ENCODE measurements at regions not wholly inside any gene's neighbourhood (a gene's known extent, or its start where the extent isn't known, plus 50 kb on each side); places are given as distances from the start of the nearest gene placed in this dataset.

- no peaks in the 10 kb centered on the region for H3K36me3 ChIP-seq (ENCODE audit: control insufficient read depth in 1 of 2, insufficient read depth in 2 of 2, low read length in 2 of 2)
- H3K9me3 ChIP-seq (ENCODE audit: control insufficient read depth in 1 of 2, low read length in 2 of 2): peaks cover 12 to 15% of the 10 kb centered on the region in 2 donors
- H3K4me3 ChIP-seq (ENCODE audit: low read depth in 1 of 2, low read length in 2 of 2): no peak overlapping the region
- no peaks in the 10 kb centered on the region for H3K27me3 ChIP-seq (ENCODE audit: control insufficient read depth in 1 of 2, insufficient read depth in 2 of 2, low read length in 2 of 2)
- no peaks in the 10 kb centered on the region for H3K4me1 ChIP-seq (ENCODE audit: control insufficient read depth in 1 of 2, insufficient read depth in 2 of 2, low read length in 2 of 2)
- no peak overlapping the region for H3K27ac ChIP-seq (ENCODE audit: low read depth, low read length)
- no peak overlapping the region for H3K9ac ChIP-seq (ENCODE audit: low read depth in 1 of 2, low read length in 2 of 2)
Measured at GRCh38 chr18:43507842-43508481, 230.7 kb upstream of the SYT4 start.

DNA sequence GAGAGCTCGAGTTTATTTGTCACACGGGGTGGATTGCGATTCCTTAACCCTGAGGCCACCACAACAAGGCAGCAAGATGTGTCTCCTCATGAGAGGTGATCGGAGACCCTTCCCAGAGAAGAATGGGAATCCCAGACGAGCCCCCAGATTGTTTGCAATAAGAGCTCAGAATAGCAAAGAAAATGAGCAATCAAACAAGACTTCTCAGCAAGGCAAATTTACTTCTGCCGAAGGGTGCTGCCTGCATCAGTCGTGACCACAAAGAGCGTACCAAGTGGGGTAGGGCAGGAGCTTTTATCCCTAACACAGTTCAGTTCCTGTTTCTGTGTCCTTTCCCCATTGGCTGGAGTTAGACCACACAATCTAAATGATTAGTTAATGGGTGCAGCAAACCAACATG lies 237.5 kb upstream of the SYT4 start:
- Histone ChIP-seq H3K27me3 (ENCODE audit: control insufficient read depth in 1 of 2, insufficient read depth in 2 of 2, low read length in 2 of 2) (no peaks in the 10 kb centered on the region), H3K4me1 (ENCODE audit: control insufficient read depth in 1 of 2, insufficient read depth in 2 of 2, low read length in 2 of 2) (no peaks in the 10 kb centered on the region), H3K4me3 (ENCODE audit: low read depth in 1 of 2, low read length in 2 of 2) (no peak overlapping the region), H3K9ac (ENCODE audit: low read depth in 1 of 2, low read length in 2 of 2) (no peak overlapping the region), H3K27ac (ENCODE audit: low read depth, low read length) (no peak overlapping the region), H3K36me3 (ENCODE audit: control insufficient read depth in 1 of 2, insufficient read depth in 2 of 2, low read length in 2 of 2) (no peaks in the 10 kb centered on the region), H3K9me3 (ENCODE audit: control insufficient read depth in 1 of 2, low read length in 2 of 2) (peaks cover 7 to 9% of the 10 kb centered on the region in 2 donors)

GRCh38 chr18:43515481-43515880 lies 238.2 kb upstream of the SYT4 start:
- H3K27ac ChIP-seq (ENCODE audit: low read depth, low read length): no peak overlapping the region
- H3K4me3 ChIP-seq (ENCODE audit: low read depth in 1 of 2, low read length in 2 of 2): no peak overlapping the region
- no peaks in the 10 kb centered on the region for H3K4me1 ChIP-seq (ENCODE audit: control insufficient read depth in 1 of 2, insufficient read depth in 2 of 2, low read length in 2 of 2)
- peaks cover 6 to 7% of the 10 kb centered on the region in 2 donors for H3K9me3 ChIP-seq (ENCODE audit: control insufficient read depth in 1 of 2, low read length in 2 of 2)
- no peaks in the 10 kb centered on the region for H3K27me3 ChIP-seq (ENCODE audit: control insufficient read depth in 1 of 2, insufficient read depth in 2 of 2, low read length in 2 of 2)
- no peak overlapping the region for H3K9ac ChIP-seq (ENCODE audit: low read depth in 1 of 2, low read length in 2 of 2)
- H3K36me3 ChIP-seq (ENCODE audit: control insufficient read depth in 1 of 2, insufficient read depth in 2 of 2, low read length in 2 of 2): no peaks in the 10 kb centered on the region

GRCh38 chr18:43524260-43524659 lies 247.0 kb upstream of the SYT4 start:
- Histone ChIP-seq H3K9me3 (ENCODE audit: control insufficient read depth in 1 of 2, low read length in 2 of 2) (no peaks in the 10 kb centered on the region), H3K27ac (ENCODE audit: low read depth, low read length) (no peak overlapping the region), H3K9ac (ENCODE audit: low read depth in 1 of 2, low read length in 2 of 2) (no peak overlapping the region), H3K4me1 (ENCODE audit: control insufficient read depth in 1 of 2, insufficient read depth in 2 of 2, low read length in 2 of 2) (no peaks in the 10 kb centered on the region), H3K4me3 (ENCODE audit: low read depth in 1 of 2, low read length in 2 of 2) (no peak overlapping the region), H3K27me3 (ENCODE audit: control insufficient read depth in 1 of 2, insufficient read depth in 2 of 2, low read length in 2 of 2) (no peaks in the 10 kb centered on the region), H3K36me3 (ENCODE audit: control insufficient read depth in 1 of 2, insufficient read depth in 2 of 2, low read length in 2 of 2) (no peaks in the 10 kb centered on the region)

DNA sequence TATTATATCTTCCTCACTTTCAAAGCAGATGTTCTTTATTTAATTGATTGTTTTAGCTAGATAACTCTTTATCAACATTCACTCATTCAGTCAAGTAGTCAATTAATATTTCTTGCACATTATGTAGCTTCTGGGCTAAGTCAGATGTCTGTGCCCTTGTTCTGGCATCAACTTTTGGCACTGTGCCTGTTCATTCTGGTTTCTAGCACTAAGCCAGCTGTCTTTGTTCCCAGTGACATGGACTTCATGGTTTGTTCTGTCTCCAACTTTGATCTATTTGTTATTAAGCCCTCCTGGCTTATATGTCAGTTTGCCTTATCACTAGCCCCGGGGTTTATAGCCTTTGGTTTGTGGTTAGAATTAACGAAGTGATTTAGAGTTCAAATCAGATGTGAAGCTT lies 247.9 kb upstream of the SYT4 start:
- H3K4me3 ChIP-seq (ENCODE audit: low read depth in 1 of 2, low read length in 2 of 2): no peak overlapping the region
- no peak overlapping the region for H3K27ac ChIP-seq (ENCODE audit: low read depth, low read length)
- no peaks in the 10 kb centered on the region for H3K9me3 ChIP-seq (ENCODE audit: control insufficient read depth in 1 of 2, low read length in 2 of 2)
- H3K27me3 ChIP-seq (ENCODE audit: control insufficient read depth in 1 of 2, insufficient read depth in 2 of 2, low read length in 2 of 2): no peaks in the 10 kb centered on the region
- H3K4me1 ChIP-seq (ENCODE audit: control insufficient read depth in 1 of 2, insufficient read depth in 2 of 2, low read length in 2 of 2): no peaks in the 10 kb centered on the region
- no peak overlapping the region for H3K9ac ChIP-seq (ENCODE audit: low read depth in 1 of 2, low read length in 2 of 2)
- H3K36me3 ChIP-seq (ENCODE audit: control insufficient read depth in 1 of 2, insufficient read depth in 2 of 2, low read length in 2 of 2): no peaks in the 10 kb centered on the region

DNA sequence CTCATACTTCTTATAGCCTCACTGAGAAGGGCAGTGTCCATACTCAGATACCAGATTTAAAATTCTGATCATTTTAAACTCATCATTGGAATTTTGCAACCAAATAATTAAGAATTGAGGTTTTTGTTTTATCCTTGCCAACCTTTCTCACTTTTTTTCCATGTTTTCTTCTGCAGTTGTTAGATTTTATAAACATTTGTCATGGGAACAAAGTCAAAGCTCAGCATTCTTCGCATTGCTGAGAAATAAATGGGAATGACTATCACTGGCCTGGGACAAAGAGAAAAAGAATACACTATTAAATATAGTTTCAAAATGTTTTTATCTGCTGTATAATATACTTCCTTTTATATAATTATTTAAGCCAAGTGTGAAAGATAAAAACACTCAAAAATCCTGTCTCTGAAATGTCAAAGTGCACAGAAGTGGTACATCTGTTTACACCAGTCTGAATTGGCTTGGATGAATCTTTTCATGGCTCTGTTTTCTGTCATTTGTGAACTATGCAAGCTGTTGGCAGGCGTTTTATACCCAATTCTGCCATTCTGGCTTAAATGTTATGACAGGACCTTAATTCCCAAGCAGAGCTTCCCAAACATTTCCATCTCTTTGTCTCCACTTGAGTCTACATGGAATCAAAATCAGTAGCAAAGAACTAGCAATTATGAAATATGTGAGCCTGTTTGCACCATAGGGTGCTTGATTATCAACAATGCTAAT lies 249.3 kb upstream of the SYT4 start:
- no peak overlapping the region for H3K9ac ChIP-seq (ENCODE audit: low read depth in 1 of 2, low read length in 2 of 2)
- H3K4me3 ChIP-seq (ENCODE audit: low read depth in 1 of 2, low read length in 2 of 2): no peak overlapping the region
- no peaks in the 10 kb centered on the region for H3K4me1 ChIP-seq (ENCODE audit: control insufficient read depth in 1 of 2, insufficient read depth in 2 of 2, low read length in 2 of 2)
- H3K27me3 ChIP-seq (ENCODE audit: control insufficient read depth in 1 of 2, insufficient read depth in 2 of 2, low read length in 2 of 2): no peaks in the 10 kb centered on the region
- H3K27ac ChIP-seq (ENCODE audit: low read depth, low read length): no peak overlapping the region
- no peaks in the 10 kb centered on the region for H3K36me3 ChIP-seq (ENCODE audit: control insufficient read depth in 1 of 2, insufficient read depth in 2 of 2, low read length in 2 of 2)
- no peaks in the 10 kb centered on the region for H3K9me3 ChIP-seq (ENCODE audit: control insufficient read depth in 1 of 2, low read length in 2 of 2)

DNA sequence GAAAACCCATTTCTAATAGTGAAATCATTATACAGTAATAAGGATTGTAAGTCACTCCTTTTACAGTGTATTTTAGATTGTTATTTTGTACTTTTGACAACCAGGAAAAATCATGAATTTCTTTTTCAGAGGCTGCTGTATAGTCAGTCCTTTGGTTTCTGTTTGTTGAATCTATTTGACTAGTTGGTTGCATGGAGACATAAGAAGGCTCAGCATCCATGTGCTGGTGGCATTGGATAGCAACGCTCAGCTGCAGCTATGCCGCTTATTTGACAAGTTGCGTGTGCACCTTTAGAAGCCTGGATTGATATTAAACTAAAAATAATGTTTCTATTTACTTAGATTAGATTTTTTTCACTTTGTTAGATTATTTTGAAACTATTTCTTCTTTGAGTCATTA lies 254.1 kb upstream of the SYT4 start:
- Histone ChIP-seq H3K36me3 (ENCODE audit: control insufficient read depth in 1 of 2, insufficient read depth in 2 of 2, low read length in 2 of 2) (no peaks in the 10 kb centered on the region), H3K4me1 (ENCODE audit: control insufficient read depth in 1 of 2, insufficient read depth in 2 of 2, low read length in 2 of 2) (no peaks in the 10 kb centered on the region), H3K9me3 (ENCODE audit: control insufficient read depth in 1 of 2, low read length in 2 of 2) (no peaks in the 10 kb centered on the region), H3K4me3 (ENCODE audit: low read depth in 1 of 2, low read length in 2 of 2) (no peak overlapping the region), H3K9ac (ENCODE audit: low read depth in 1 of 2, low read length in 2 of 2) (no peak overlapping the region), H3K27me3 (ENCODE audit: control insufficient read depth in 1 of 2, insufficient read depth in 2 of 2, low read length in 2 of 2) (no peaks in the 10 kb centered on the region), H3K27ac (ENCODE audit: low read depth, low read length) (no peak overlapping the region)

- H3K4me3 ChIP-seq (ENCODE audit: low read depth in 1 of 2, low read length in 2 of 2): no peak overlapping the region
- H3K36me3 ChIP-seq (ENCODE audit: control insufficient read depth in 1 of 2, insufficient read depth in 2 of 2, low read length in 2 of 2): no peaks in the 10 kb centered on the region
- H3K27ac ChIP-seq (ENCODE audit: low read depth, low read length): no peak overlapping the region
- H3K27me3 ChIP-seq (ENCODE audit: control insufficient read depth in 1 of 2, insufficient read depth in 2 of 2, low read length in 2 of 2): no peaks in the 10 kb centered on the region
- no peak overlapping the region for H3K9ac ChIP-seq (ENCODE audit: low read depth in 1 of 2, low read length in 2 of 2)
- no peaks in the 10 kb centered on the region for H3K4me1 ChIP-seq (ENCODE audit: control insufficient read depth in 1 of 2, insufficient read depth in 2 of 2, low read length in 2 of 2)
- no peaks in the 10 kb centered on the region for H3K9me3 ChIP-seq (ENCODE audit: control insufficient read depth in 1 of 2, low read length in 2 of 2)
Measured at GRCh38 chr18:43533371-43533770, 256.1 kb upstream of the SYT4 start.

DNA sequence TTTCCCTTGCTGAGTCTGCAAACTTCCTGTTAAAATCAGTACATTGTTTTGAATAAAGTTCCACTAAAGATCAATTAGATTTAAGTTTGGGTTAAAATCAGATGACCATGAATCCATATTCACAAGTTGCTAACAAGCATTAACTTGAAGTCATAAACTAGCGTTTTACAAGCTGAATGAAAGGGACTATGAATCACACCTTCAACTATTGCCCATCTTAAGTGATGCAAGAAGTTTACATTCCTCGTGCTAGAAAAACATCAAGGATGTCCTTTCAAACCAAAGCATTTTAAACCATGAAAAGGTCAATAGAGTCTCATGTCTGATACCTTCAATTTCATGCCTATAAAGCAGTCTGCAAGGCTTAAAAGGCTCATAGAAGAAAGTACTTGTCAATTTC lies 257.2 kb upstream of the SYT4 start:
- no peak overlapping the region for H3K27ac ChIP-seq (ENCODE audit: low read depth, low read length)

GRCh38 chr18:43539862-43540261 lies 262.6 kb upstream of the SYT4 start:
- H3K4me1 ChIP-seq (ENCODE audit: control insufficient read depth in 1 of 2, insufficient read depth in 2 of 2, low read length in 2 of 2): no peaks in the 10 kb centered on the region
- no peaks in the 10 kb centered on the region for H3K36me3 ChIP-seq (ENCODE audit: control insufficient read depth in 1 of 2, insufficient read depth in 2 of 2, low read length in 2 of 2)
- H3K27me3 ChIP-seq (ENCODE audit: control insufficient read depth in 1 of 2, insufficient read depth in 2 of 2, low read length in 2 of 2): no peaks in the 10 kb centered on the region
- H3K27ac ChIP-seq (ENCODE audit: low read depth, low read length): no peak overlapping the region
- H3K9me3 ChIP-seq (ENCODE audit: control insufficient read depth in 1 of 2, low read length in 2 of 2): no peaks in the 10 kb centered on the region
- no peak overlapping the region for H3K9ac ChIP-seq (ENCODE audit: low read depth in 1 of 2, low read length in 2 of 2)
- no peak overlapping the region for H3K4me3 ChIP-seq (ENCODE audit: low read depth in 1 of 2, low read length in 2 of 2)

More for the DNA sequence above, 257.2 kb upstream of the SYT4 start:
- Histone ChIP-seq H3K9ac (ENCODE audit: low read depth in 1 of 2, low read length in 2 of 2) (no peak overlapping the region), H3K4me3 (ENCODE audit: low read depth in 1 of 2, low read length in 2 of 2) (no peak overlapping the region), H3K27me3 (ENCODE audit: control insufficient read depth in 1 of 2, insufficient read depth in 2 of 2, low read length in 2 of 2) (no peaks in the 10 kb centered on the region), H3K36me3 (ENCODE audit: control insufficient read depth in 1 of 2, insufficient read depth in 2 of 2, low read length in 2 of 2) (no peaks in the 10 kb centered on the region), H3K9me3 (ENCODE audit: control insufficient read depth in 1 of 2, low read length in 2 of 2) (no peaks in the 10 kb centered on the region), H3K4me1 (ENCODE audit: control insufficient read depth in 1 of 2, insufficient read depth in 2 of 2, low read length in 2 of 2) (no peaks in the 10 kb centered on the region)

Data from duodenal mucosa (tissue), 2 donors.